ENCODE measurements at regions not wholly inside any gene's neighbourhood (a gene's known extent, or its start where the extent isn't known, plus 50 kb on each side); places are given as distances from the start of the nearest gene placed in this dataset.
"Not testable (repeated sequence)": the region's sequence is repeated elsewhere in the genome, so short reads cannot be mapped to it uniquely, and the experiment has no call there.

- ATAC-seq: no peak
- intact Hi-C loops (cut with DNase I): no loop called here
Measured at GRCh38 chr6:93896081-93896480, 476.7 kb upstream of the EPHA7 start.

GRCh38 chr6:93894521-93894920 is 475.2 kb upstream of the EPHA7 start:
- 52% methylated on average over 1 of the region's 1 CpG for WGBS
- ATAC-seq: no peak

More at GRCh38 chr6:93896081-93896480, 476.7 kb upstream of the EPHA7 start:
- H3K27ac ChIP-seq (ENCODE audit: low read length): no peak overlapping the region
- WGBS: 62% methylated on average over 1 of the region's 1 CpG
- no peaks in the 10 kb centered on the region for H3K27me3 ChIP-seq (ENCODE audit: control insufficient read depth, insufficient read depth)
- H3K4me3 ChIP-seq (ENCODE audit: low read length): no peak overlapping the region
- H3K9me3 ChIP-seq (ENCODE audit: control insufficient read depth, low read length): no peaks in the 10 kb centered on the region
- no peak for DNase-seq
- no peaks in the 10 kb centered on the region for H3K4me1 ChIP-seq (ENCODE audit: control insufficient read depth, insufficient read depth, low read length)

DNA sequence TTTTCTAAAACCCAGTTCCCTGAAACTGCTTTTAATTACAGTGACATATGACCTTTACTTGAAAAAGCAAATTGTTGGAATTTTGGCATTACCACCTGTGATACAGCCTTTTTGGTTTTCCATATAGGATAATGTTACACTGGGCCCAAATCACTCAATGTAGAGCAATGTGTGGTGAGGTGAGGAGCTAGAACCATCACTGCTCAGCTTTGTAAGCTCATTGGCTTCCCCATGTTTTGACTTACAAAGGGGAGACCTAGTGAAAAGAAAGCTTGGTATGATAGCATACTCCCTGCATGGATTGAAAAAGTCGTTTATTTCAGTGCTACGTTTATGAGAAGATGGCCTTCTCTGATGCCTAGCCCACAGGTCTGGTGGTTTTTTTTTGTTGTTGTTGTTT is 470.4 kb upstream of the EPHA7 start:
- no peak for DNase-seq
- no peaks in the 10 kb centered on the region for H3K4me1 ChIP-seq (ENCODE audit: control insufficient read depth, insufficient read depth, low read length)
- H3K27ac ChIP-seq (ENCODE audit: low read length): no peak overlapping the region
- 83% methylated on average over 2 of the region's 2 CpGs for WGBS
- H3K9me3 ChIP-seq (ENCODE audit: control insufficient read depth, low read length): no peaks in the 10 kb centered on the region
- H3K27me3 ChIP-seq (ENCODE audit: control insufficient read depth, insufficient read depth): no peaks in the 10 kb centered on the region
- intact Hi-C loops (cut with DNase I): no loop called here
- ATAC-seq: no peak
- H3K4me3 ChIP-seq (ENCODE audit: low read length): no peak overlapping the region

More at GRCh38 chr6:93894521-93894920, 475.2 kb upstream of the EPHA7 start:
- Histone ChIP-seq H3K27ac (ENCODE audit: low read length) (no peak overlapping the region), H3K9me3 (ENCODE audit: control insufficient read depth, low read length) (no peaks in the 10 kb centered on the region), H3K4me3 (ENCODE audit: low read length) (no peak overlapping the region), H3K4me1 (ENCODE audit: control insufficient read depth, insufficient read depth, low read length) (no peaks in the 10 kb centered on the region), H3K27me3 (ENCODE audit: control insufficient read depth, insufficient read depth) (no peaks in the 10 kb centered on the region)
- no peak for DNase-seq
- intact Hi-C loops (cut with DNase I): no loop called here

DNA sequence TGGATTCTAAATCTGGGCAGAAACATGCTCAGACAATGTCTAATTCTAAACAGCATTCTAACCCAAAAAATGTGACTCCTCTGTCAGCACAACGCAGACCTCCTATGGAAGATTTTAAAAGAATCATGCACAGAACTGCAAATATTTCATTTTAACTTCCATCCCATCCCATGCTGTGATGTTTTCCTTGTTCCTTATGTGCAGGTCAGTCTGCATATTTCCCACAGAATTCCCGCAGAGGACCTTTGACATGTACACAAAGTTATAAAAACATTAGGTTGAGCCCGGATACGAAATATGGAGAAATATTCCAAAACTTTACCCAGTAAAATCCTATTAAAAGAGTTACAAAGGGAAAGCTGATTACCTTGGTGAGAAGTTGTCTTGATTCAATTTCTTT is 467.1 kb upstream of the EPHA7 start:
- Histone ChIP-seq H3K9me3 (ENCODE audit: control insufficient read depth, low read length) (no peaks in the 10 kb centered on the region), H3K27me3 (ENCODE audit: control insufficient read depth, insufficient read depth) (no peaks in the 10 kb centered on the region), H3K27ac (ENCODE audit: low read length) (no peak overlapping the region), H3K4me1 (ENCODE audit: control insufficient read depth, insufficient read depth, low read length) (no peaks in the 10 kb centered on the region), H3K4me3 (ENCODE audit: low read length) (no peak overlapping the region)
- DNase-seq (no peak), ATAC-seq (no peak)
- intact Hi-C loops (cut with DNase I): no loop called here
- 78% methylated on average over 4 of the region's 4 CpGs for WGBS

DNA sequence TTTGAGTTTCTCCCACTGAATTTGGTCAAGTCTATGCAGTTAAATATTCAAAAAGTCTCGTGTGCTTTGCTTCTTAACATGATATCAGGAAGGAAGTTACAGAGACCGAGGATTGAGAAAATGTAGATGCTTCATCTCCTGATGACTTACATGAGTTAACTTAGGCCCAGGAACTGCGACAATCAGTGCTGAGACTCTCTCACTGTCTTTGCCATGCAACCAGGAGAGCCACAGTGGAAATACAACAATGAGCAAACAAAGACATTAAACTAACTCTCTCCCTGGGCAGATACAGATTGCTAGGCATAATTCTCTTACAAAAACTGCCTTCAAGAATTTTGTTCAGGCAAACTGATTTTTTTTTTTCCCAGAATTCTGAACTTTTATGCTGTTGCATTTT is 440.6 kb upstream of the EPHA7 start:
- intact Hi-C loops (cut with DNase I): no loop called here
- no peak overlapping the region for H3K4me3 ChIP-seq (ENCODE audit: low read length)

DNA sequence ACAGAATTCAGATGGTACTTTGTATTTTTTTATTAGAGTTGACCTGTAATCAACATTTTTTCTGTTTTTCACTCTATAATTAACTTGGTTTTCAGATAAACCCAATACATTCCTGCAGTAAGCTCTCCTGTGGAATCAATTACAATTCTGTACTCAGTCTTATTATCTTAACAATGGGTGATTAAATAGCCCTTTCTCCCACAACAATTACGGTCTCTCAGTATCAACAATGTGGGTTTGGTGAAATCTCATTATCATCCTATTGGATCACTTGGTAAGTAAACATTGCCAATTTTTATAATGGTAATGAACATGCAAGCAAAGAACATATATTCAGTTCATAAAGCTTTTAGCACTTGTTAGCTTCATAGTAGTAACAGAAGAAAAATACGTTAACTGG is 438.9 kb upstream of the EPHA7 start:
- ATAC-seq: no peak
- 85% methylated on average over 2 of the region's 2 CpGs for WGBS
- Histone ChIP-seq H3K27ac (ENCODE audit: low read length) (no peak overlapping the region), H3K4me3 (ENCODE audit: low read length) (no peak overlapping the region), H3K27me3 (ENCODE audit: control insufficient read depth, insufficient read depth) (no peaks in the 10 kb centered on the region), H3K9me3 (ENCODE audit: control insufficient read depth, low read length) (no peaks in the 10 kb centered on the region), H3K4me1 (ENCODE audit: control insufficient read depth, insufficient read depth, low read length) (no peaks in the 10 kb centered on the region)
- DNase-seq: no peak
- intact Hi-C loops (cut with DNase I): no loop called here

More for the DNA sequence above, 440.6 kb upstream of the EPHA7 start:
- WGBS: 51% methylated on average over 3 of the region's 3 CpGs
- Histone ChIP-seq H3K27ac (ENCODE audit: low read length) (no peak overlapping the region), H3K9me3 (ENCODE audit: control insufficient read depth, low read length) (no peaks in the 10 kb centered on the region), H3K4me1 (ENCODE audit: control insufficient read depth, insufficient read depth, low read length) (no peaks in the 10 kb centered on the region), H3K27me3 (ENCODE audit: control insufficient read depth, insufficient read depth) (no peaks in the 10 kb centered on the region)
- no peak for ATAC-seq
- no peak for DNase-seq

DNA sequence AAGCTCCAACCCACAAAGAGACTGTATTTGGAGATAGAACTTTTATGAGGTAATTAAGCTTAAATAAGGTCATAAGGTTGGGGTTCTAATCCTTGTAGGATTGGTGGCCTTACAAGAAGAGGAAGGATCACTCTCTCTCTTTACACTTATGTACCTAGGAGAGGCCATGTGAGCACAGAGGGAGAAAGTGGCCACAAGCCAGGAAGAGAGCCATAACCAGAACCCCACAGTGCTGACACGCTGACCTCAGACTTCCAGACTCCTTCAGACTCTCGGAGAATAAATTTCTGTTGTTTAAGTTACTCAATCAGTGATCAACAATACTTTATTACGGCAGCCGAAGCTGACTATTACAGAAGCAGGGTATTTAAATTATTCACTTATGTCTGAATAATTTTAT is 430.5 kb upstream of the EPHA7 start:
- no peaks in the 10 kb centered on the region for H3K4me1 ChIP-seq (ENCODE audit: control insufficient read depth, insufficient read depth, low read length)
- no peaks in the 10 kb centered on the region for H3K27me3 ChIP-seq (ENCODE audit: control insufficient read depth, insufficient read depth)
- DNase-seq (no peak), ATAC-seq (no peak)
- H3K4me3 ChIP-seq (ENCODE audit: low read length): no peak overlapping the region
- 69% methylated on average over 4 of the region's 4 CpGs for WGBS
- no peaks in the 10 kb centered on the region for H3K9me3 ChIP-seq (ENCODE audit: control insufficient read depth, low read length)
- H3K27ac ChIP-seq (ENCODE audit: low read length): no peak overlapping the region
- intact Hi-C loops (cut with DNase I): no loop called here

- 81% methylated on average over 5 of the region's 5 CpGs for WGBS
- no peak for ATAC-seq
- intact Hi-C loops (cut with DNase I): no loop called here
Measured at GRCh38 chr6:93848031-93848742, 428.8 kb upstream of the EPHA7 start.

GRCh38 chr6:93842178-93842577 is 422.8 kb upstream of the EPHA7 start:
- Histone ChIP-seq H3K9me3 (ENCODE audit: control insufficient read depth, low read length) (no peaks in the 10 kb centered on the region), H3K27ac (ENCODE audit: low read length) (no peak overlapping the region), H3K4me1 (ENCODE audit: control insufficient read depth, insufficient read depth, low read length) (no peaks in the 10 kb centered on the region), H3K4me3 (ENCODE audit: low read length) (no peak overlapping the region), H3K27me3 (ENCODE audit: control insufficient read depth, insufficient read depth) (no peaks in the 10 kb centered on the region)
- ATAC-seq (no peak), DNase-seq (no peak)
- intact Hi-C loops (cut with DNase I): no loop called here
- 63% methylated on average over 1 of the region's 1 CpG for WGBS

More at GRCh38 chr6:93848031-93848742, 428.8 kb upstream of the EPHA7 start:
- Histone ChIP-seq H3K4me3 (ENCODE audit: low read length) (no peak overlapping the region), H3K9me3 (ENCODE audit: control insufficient read depth, low read length) (no peaks in the 10 kb centered on the region), H3K4me1 (ENCODE audit: control insufficient read depth, insufficient read depth, low read length) (no peaks in the 10 kb centered on the region), H3K27ac (ENCODE audit: low read length) (no peak overlapping the region), H3K27me3 (ENCODE audit: control insufficient read depth, insufficient read depth) (no peaks in the 10 kb centered on the region)
- no peak for DNase-seq

DNA sequence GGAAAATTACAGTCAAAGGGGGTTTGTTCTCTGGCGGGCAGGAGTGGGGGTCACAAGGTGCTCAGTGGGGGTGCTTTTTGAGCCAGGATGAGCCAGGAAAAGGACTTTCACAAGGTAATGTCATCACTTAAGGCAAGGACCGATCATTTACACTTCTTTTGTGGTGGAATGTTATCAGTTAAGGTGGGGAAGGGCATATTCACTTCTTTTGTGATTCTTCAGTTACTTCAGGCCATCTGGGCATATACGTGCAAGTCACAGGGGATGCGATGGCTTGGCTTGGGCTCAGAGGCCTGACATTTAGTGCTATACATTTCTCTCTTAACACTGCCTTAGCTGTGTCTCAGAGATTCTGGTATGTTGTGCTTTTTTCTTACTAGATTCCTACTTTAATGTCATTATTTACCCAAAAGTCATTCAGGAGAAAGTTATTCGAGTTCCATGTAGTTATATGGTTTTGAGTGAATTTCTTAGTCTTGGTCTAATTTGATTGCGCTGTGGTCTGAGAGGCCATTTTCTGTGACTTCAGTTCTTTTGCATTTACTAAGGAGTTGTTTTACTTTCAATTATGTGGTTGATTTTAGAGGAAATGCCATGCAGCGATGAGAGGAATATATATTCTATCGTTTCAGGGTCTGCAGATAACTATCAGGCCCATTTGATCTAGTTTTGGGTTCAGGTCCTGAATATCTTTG is 416.2 kb upstream of the EPHA7 start:
- H3K9me3 ChIP-seq (ENCODE audit: control insufficient read depth, low read length); ATAC-seq; H3K4me1 ChIP-seq (ENCODE audit: control insufficient read depth, insufficient read depth, low read length); H3K27me3 ChIP-seq (ENCODE audit: control insufficient read depth, insufficient read depth); DNase-seq; intact Hi-C loops (cut with DNase I); H3K4me3 ChIP-seq (ENCODE audit: low read length); H3K27ac ChIP-seq (ENCODE audit: low read length): not testable (repeated sequence)
- 88% methylated on average over 7 of the region's 8 CpGs for WGBS

DNA sequence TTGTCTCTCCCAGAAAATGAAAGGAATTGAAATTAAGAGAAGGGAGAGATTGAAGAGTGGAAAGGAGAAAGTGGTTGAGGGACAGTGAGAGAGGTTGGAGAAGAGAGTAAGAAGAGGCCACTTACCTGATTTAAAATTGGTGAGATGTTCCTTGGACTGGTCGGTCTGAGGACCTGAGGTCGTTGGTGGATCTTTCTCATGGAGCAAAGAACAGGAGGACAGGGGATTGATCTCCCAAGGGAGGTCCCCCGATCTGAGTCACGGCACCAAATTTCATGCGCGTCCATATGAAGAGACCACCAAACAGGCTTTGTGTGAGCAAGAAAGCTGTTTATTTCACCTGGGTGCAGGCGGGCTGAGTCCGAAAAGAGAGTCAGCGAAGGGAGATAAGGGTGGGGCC is 415.7 kb upstream of the EPHA7 start:
- H3K27me3 ChIP-seq (ENCODE audit: control insufficient read depth, insufficient read depth); H3K4me1 ChIP-seq (ENCODE audit: control insufficient read depth, insufficient read depth, low read length); DNase-seq; intact Hi-C loops (cut with DNase I); H3K27ac ChIP-seq (ENCODE audit: low read length); ATAC-seq; H3K9me3 ChIP-seq (ENCODE audit: control insufficient read depth, low read length); H3K4me3 ChIP-seq (ENCODE audit: low read length): not testable (repeated sequence)
- WGBS: 84% methylated on average over 8 of the region's 9 CpGs
